ENCODE measurements at regions not wholly inside any gene's neighbourhood (a gene's known extent, or its start where the extent isn't known, plus 50 kb on each side); places are given as distances from the start of the nearest gene placed in this dataset.

- no peak for DNase-seq (ENCODE audit: low spot score)
- in situ Hi-C loops (cut with MboI; ENCODE audit: low sequenced_read_pairs, unreplicated experiment) = no loop called here
- TF ChIP-seq CTCF (IDR thresholded peaks at IDR 0.05; ENCODE audit: borderline replicate concordance, control extremely low read depth, extremely low read depth, insufficient read depth, missing control alignments) = no peak
Measured at GRCh38 chr3:162547321-162547720, 1050.7 kb downstream of the OTOL1 start.

GRCh38 chr3:162555761-162556160, 1059.2 kb downstream of the OTOL1 start:
- in situ Hi-C loops (cut with MboI; ENCODE audit: low sequenced_read_pairs, unreplicated experiment) = no loop called here
- no peak for DNase-seq (ENCODE audit: low spot score)
- no peak for TF ChIP-seq CTCF (IDR thresholded peaks at IDR 0.05; ENCODE audit: borderline replicate concordance, control extremely low read depth, extremely low read depth, insufficient read depth, missing control alignments)

GRCh38 chr3:162558016-162558415, 1061.4 kb downstream of the OTOL1 start:
- TF ChIP-seq CTCF (IDR thresholded peaks at IDR 0.05; ENCODE audit: borderline replicate concordance, control extremely low read depth, extremely low read depth, insufficient read depth, missing control alignments) = no peak
- no peak for DNase-seq (ENCODE audit: low spot score)
- in situ Hi-C loops (cut with MboI; ENCODE audit: low sequenced_read_pairs, unreplicated experiment) = no loop called here

GRCh38 chr3:162568706-162569105, 1072.1 kb downstream of the OTOL1 start:
- no peak for DNase-seq (ENCODE audit: low spot score)
- in situ Hi-C loops (cut with MboI; ENCODE audit: low sequenced_read_pairs, unreplicated experiment) = no loop called here
- no peak for TF ChIP-seq CTCF (IDR thresholded peaks at IDR 0.05; ENCODE audit: borderline replicate concordance, control extremely low read depth, extremely low read depth, insufficient read depth, missing control alignments)

GRCh38 chr3:162569314-162569713, 1072.7 kb downstream of the OTOL1 start:
- no peak for DNase-seq (ENCODE audit: low spot score)
- TF ChIP-seq CTCF (IDR thresholded peaks at IDR 0.05; ENCODE audit: borderline replicate concordance, control extremely low read depth, extremely low read depth, insufficient read depth, missing control alignments) = no peak
- in situ Hi-C loops (cut with MboI; ENCODE audit: low sequenced_read_pairs, unreplicated experiment) = no loop called here

- no peak for DNase-seq (ENCODE audit: low spot score)
- in situ Hi-C loops (cut with MboI; ENCODE audit: low sequenced_read_pairs, unreplicated experiment) = no loop called here
- no peak for TF ChIP-seq CTCF (IDR thresholded peaks at IDR 0.05; ENCODE audit: borderline replicate concordance, control extremely low read depth, extremely low read depth, insufficient read depth, missing control alignments)
Measured at GRCh38 chr3:162584986-162585385, 1088.4 kb downstream of the OTOL1 start.

GRCh38 chr3:162586591-162586990, 1090.0 kb downstream of the OTOL1 start:
- in situ Hi-C loops (cut with MboI; ENCODE audit: low sequenced_read_pairs, unreplicated experiment) = no loop called here
- no peak for TF ChIP-seq CTCF (IDR thresholded peaks at IDR 0.05; ENCODE audit: borderline replicate concordance, control extremely low read depth, extremely low read depth, insufficient read depth, missing control alignments)
- DNase-seq (ENCODE audit: low spot score) = no peak

Measured in GM13976 (cell line).